Endothelial cell of umbilical vein (primary cell): ENCODE measurements at regions not wholly inside any gene's neighbourhood (a gene's known extent, or its start where the extent isn't known, plus 50 kb on each side); places are given as distances from the start of the nearest gene placed in this dataset.

Experiments
- BruUV-seq: library from RNA; stranded (reverse); fragments of 400-500 nt; replicated peaks from 2 replicates; lab custom pipeline; 2021; lab: Mats Ljungman, UMichigan
- CTCF ChIA-PET: fragments of 300-600, 350-600 bp; sonication (Branson Sonifier 250); formaldehyde crosslinking; loops from one replicate; lab custom pipeline; 2021; ENCODE audit warnings: antibody characterized with exemption, inconsistent platforms; lab: Charles Lee
- POLR2A ChIA-PET: fragments of 300-600, 350-600 bp; sonication (Branson Sonifier 250); formaldehyde crosslinking; loops from one replicate; lab custom pipeline; 2021; ENCODE audit warnings: antibody characterized with exemption, inconsistent platforms; lab: Charles Lee
- DNase-seq: peaks from one replicate; pipeline ENCODE4 v3.0.0-alpha.2; 2011; ENCODE audit warnings: low read depth, low spot score
- FAIRE-seq: peaks from 2 replicates; lab custom pipeline; 2011; peaks lifted over from hg19 to GRCh38; lab: Jason Lieb, UNC
- H2AFZ ChIP-seq: 2 replicates; pipeline ENCODE4 v1.6.0; 2012; ENCODE audit warnings: low read depth, low read length, control low read depth, inconsistent platforms
- H3K27ac ChIP-seq: 2 replicates; pipeline ENCODE4 v1.5.1; 2011; ENCODE audit warnings: low read depth, mild to moderate bottlenecking, control low read depth, low read length, moderate library complexity; ENCODE audit not compliant: insufficient read depth
- H3K27me3 ChIP-seq, 2 experiments: 2 replicates each; pipeline versions ENCODE4 v1.6.0 to v1.6.1; 2011; ENCODE audit warnings: low read length in 2 of 2, mixed read lengths in 1 of 2; ENCODE audit not compliant: control insufficient read depth in 2 of 2, insufficient read depth in 2 of 2
- H3K36me3 ChIP-seq, 2 experiments: 2 replicates in 1 of 2; 3 replicates in 1 of 2; pipeline ENCODE4 v1.5.1; 2011; ENCODE audit warnings: low read length in 2 of 2, mild to moderate bottlenecking in 1 of 2, moderate library complexity in 1 of 2; ENCODE audit not compliant: control insufficient read depth in 2 of 2, insufficient read depth in 2 of 2; ENCODE audit errors: extremely low read depth in 1 of 2
- H3K4me1 ChIP-seq: 3 replicates; pipeline ENCODE4 v1.5.1; 2011; ENCODE audit warnings: mild to moderate bottlenecking, low read length; ENCODE audit not compliant: control insufficient read depth, insufficient read depth; ENCODE audit errors: extremely low read depth
- H3K4me2 ChIP-seq: 2 replicates; pipeline ENCODE4 v1.6.1; 2011; ENCODE audit warnings: low read length, control low read depth, mixed read lengths; ENCODE audit not compliant: insufficient read depth
- H3K4me3 ChIP-seq, 3 experiments: fragments of 200-600 bp in 1 of 3; sonication (generic), shearing (Covaris generic) in 1 of 3; replicated peaks in 1 of 3; 2 replicates each; pipeline ENCODE4 v1.5.1; 2011 to 2016; ENCODE audit warnings: control low read depth in 3 of 3, low read length in 3 of 3, mild to moderate bottlenecking in 2 of 3, inconsistent platforms in 1 of 3, low read depth in 1 of 3, moderate library complexity in 1 of 3; ENCODE audit not compliant: insufficient read depth in 1 of 3
- H3K79me2 ChIP-seq: 2 replicates; pipeline ENCODE4 v1.6.0; 2012; ENCODE audit warnings: low read length, inconsistent platforms; ENCODE audit not compliant: control insufficient read depth, insufficient read depth
- H3K9ac ChIP-seq: replicated peaks from 2 replicates; pipeline ENCODE3; 2011; ENCODE audit warnings: low read length, control low read depth; ENCODE audit not compliant: insufficient read depth; ENCODE audit errors: extremely low read depth
- H3K9me1 ChIP-seq: replicated peaks from 3 replicates; pipeline ENCODE4 v1.6.0; 2011; ENCODE audit warnings: mild to moderate bottlenecking, low read length; ENCODE audit not compliant: control insufficient read depth, insufficient read depth; ENCODE audit errors: extremely low read depth
- H3K9me3 ChIP-seq: replicated peaks from 2 replicates; pipeline ENCODE4 v1.5.1; 2012; ENCODE audit warnings: low read length, inconsistent platforms; ENCODE audit not compliant: control insufficient read depth, insufficient read depth
- H4K20me1 ChIP-seq: replicated peaks from 2 replicates; pipeline ENCODE3; 2011; ENCODE audit warnings: mild to moderate bottlenecking, low read length; ENCODE audit not compliant: control insufficient read depth, insufficient read depth; ENCODE audit errors: extremely low read depth
- CTCF ChIP-seq, 2 donors: IDR thresholded peaks; 1 replicate in 1 of 2; 2 replicates in 1 of 2; pipeline ENCODE4 v1.5.1; 2011; ENCODE audit warnings: low read length in 2 of 2, mild to moderate bottlenecking in 2 of 2, moderate library complexity in 2 of 2, control low read depth in 1 of 2, inconsistent platforms in 1 of 2, low read depth in 1 of 2; ENCODE audit not compliant: insufficient read depth in 1 of 2; ENCODE audit errors: extremely low read depth in 1 of 2
- EZH2 ChIP-seq: IDR thresholded peaks from 2 replicates; pipeline ENCODE4 v1.6.1; 2012; ENCODE audit warnings: borderline replicate concordance, low read depth, mild to moderate bottlenecking, moderate library complexity, low read length, inconsistent platforms; ENCODE audit not compliant: severe bottlenecking
- FOS ChIP-seq: IDR thresholded peaks from 2 replicates; pipeline ENCODE4 v1.6.1; 2011; ENCODE audit warnings: mild to moderate bottlenecking, low read length, moderate library complexity, borderline replicate concordance; ENCODE audit not compliant: insufficient read depth
- GATA2 ChIP-seq: IDR thresholded peaks from 2 replicates; pipeline ENCODE4 v1.7.0; 2011; ENCODE audit warnings: low read depth, mild to moderate bottlenecking, moderate library complexity, mixed read lengths, low read length; ENCODE audit not compliant: insufficient read length, insufficient read depth
- JUN ChIP-seq: IDR thresholded peaks from 2 replicates; pipeline ENCODE4 v1.6.1; 2011; ENCODE audit warnings: borderline replicate concordance, low read depth; ENCODE audit not compliant: insufficient read length, insufficient read depth
- MAX ChIP-seq: IDR thresholded peaks from 2 replicates; pipeline ENCODE4 v1.6.1; 2011; ENCODE audit not compliant: insufficient read depth, insufficient read length
- MYC ChIP-seq: IDR thresholded peaks from one replicate; pipeline ENCODE4 v1.6.1; 2011; ENCODE audit warnings: mild to moderate bottlenecking, low read depth, low read length
- POLR2A ChIP-seq: IDR thresholded peaks from 2 replicates; pipeline ENCODE4 v1.6.1; 2012; ENCODE audit warnings: low read depth, mild to moderate bottlenecking, control low read depth, low read length
- POLR2AphosphoS5 ChIP-seq: IDR thresholded peaks from 2 replicates; pipeline ENCODE4 v1.6.1; 2012; ENCODE audit warnings: low read depth, mild to moderate bottlenecking, control low read depth, low read length, moderate library complexity; ENCODE audit not compliant: insufficient read depth
- dilution Hi-C: fragments of 300-500 bp; cut with MboI; formaldehyde crosslinking; loops from one replicate; pipeline ENCODE4 v1.15.0; 2019; ENCODE audit warnings: low sequenced_read_pairs; ENCODE audit not compliant: extremely low pct_ligation_motif_present
- intact Hi-C: fragments of 100-400 bp; cut with micrococcal nuclease; formaldehyde crosslinking; loops from one replicate; pipeline ENCODE4 v1.10.0; 2022

GRCh38 chr5:110840347-110840960, 101.6 kb downstream of the SLC25A46 start:
- dilution Hi-C loops (no loop called here), intact Hi-C loops (no loop called here)
- FAIRE-seq (no peak), DNase-seq (no peak)
- no peaks in the 10 kb centered on the region for H3K27me3 ChIP-seq
- H3K36me3 ChIP-seq = no peaks in the 10 kb centered on the region
- POLR2A ChIA-PET = no interaction called here
- no peaks in the 10 kb centered on the region for H3K9me3 ChIP-seq
- no TSS peak for BruUV-seq
- TF ChIP-seq MYC (no peak), GATA2 (no peak), POLR2A (no peak), CTCF (IDR thresholded peaks at IDR 0.05; ENCODE audit: extremely low read depth in 1 of 2, insufficient read depth in 1 of 2, low read depth in 1 of 2, low read length in 2 of 2) (no peak), MAX (no peak), EZH2 (no peak), POLR2AphosphoS5 (no peak), JUN (no peak), FOS (no peak)
- no peak overlapping the region for H3K9ac ChIP-seq
- H3K4me3 ChIP-seq = no peak overlapping the region
- no peak overlapping the region for H3K4me2 ChIP-seq
- CTCF ChIA-PET = no interaction called here
- no peaks in the 10 kb centered on the region for H3K9me1 ChIP-seq
- H2AFZ ChIP-seq = no peak overlapping the region
- no peaks in the 10 kb centered on the region for H3K79me2 ChIP-seq
- no peak overlapping the region for H3K27ac ChIP-seq
- no peaks in the 10 kb centered on the region for H3K4me1 ChIP-seq
- H4K20me1 ChIP-seq = no peaks in the 10 kb centered on the region
